ENCODE measurements at regions not wholly inside any gene's neighbourhood (a gene's known extent, or its start where the extent isn't known, plus 50 kb on each side); places are given as distances from the start of the nearest gene placed in this dataset.

DNA sequence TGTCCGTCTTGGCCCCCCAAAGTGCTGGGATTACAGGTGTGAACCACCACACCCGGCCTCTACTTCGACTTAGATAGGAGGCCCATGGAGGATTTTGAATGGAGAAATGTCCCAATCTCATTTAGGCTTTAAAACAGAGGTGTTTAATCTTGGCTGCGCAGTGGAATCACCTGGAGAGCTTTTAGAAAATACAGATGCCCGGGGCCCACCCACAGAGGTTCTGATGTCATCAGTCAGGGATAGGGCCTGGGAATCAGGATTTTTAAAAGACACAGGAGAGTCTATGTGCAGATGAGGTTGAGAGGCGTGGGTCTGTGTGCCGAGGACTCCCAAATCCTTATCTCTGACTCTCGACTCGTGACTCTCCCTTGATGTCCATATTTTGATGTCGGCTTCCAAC is 124.0 kb upstream of the BOD1 start:
- no peak for DNase-seq (ENCODE audit: extremely low read depth in 1 of 2, low read depth in 1 of 2)

- DNase-seq (ENCODE audit: extremely low read depth in 1 of 2, low read depth in 1 of 2), result no peak
Observed at GRCh38 chr5:173741087-173741486, 124.6 kb upstream of the BOD1 start.

DNA sequence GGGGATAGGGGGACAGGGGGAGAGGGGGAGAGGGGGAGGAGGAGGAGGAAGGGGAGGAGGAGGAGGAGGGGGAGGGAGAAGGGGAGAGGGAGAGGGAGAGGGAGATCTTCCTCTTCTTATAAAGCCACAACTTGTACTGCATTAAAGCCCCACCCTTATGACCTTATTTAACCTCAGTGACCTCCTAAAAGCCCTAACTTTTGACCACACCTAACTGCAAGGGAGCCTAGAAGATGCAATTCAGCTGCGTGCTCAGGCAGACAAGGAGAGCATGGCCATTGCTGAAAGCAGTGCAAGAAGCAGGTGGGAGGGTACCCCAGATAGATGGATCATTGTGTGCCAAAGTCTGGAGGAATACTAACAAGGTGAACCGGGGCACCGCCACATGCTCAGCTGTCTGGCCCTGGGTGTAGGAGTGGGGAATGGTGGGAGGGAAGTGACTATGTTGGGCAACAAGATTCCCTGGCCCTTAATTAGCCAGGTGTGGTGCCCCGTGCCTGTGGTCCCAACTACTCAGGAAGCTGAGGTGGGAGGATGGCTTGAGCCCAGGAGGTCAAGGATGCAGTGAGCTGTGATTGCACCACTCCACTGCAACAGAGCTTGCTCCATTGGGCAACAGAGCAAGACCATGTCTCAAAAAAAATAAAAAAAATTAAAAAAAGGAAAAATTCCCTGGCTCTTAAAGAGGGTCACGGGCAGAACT is 125.4 kb upstream of the BOD1 start:
- DNase-seq (ENCODE audit: extremely low read depth in 1 of 2, low read depth in 1 of 2), result no peak

DNA sequence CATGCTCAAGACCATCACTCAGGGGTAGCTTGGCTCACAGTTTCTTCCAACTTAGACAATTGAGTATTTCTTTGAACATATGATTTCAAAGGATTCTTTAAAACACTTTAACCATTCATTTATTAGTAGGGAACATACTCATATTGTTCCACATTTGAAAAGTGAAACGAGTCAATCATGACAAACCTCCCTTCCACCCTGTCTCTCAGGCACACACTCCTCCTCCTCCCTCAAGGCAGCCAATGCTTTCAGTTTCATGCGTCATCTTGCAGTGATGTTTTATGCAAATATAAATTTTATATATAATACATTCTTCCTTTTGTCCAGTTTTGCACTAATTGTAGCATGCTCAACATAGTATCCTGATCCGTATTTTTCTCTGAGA is 126.0 kb upstream of the BOD1 start:
- peak in 1 of 2 donors; percentile 2 for DNase-seq (ENCODE audit: extremely low read depth in 1 of 2, low read depth in 1 of 2)

DNA sequence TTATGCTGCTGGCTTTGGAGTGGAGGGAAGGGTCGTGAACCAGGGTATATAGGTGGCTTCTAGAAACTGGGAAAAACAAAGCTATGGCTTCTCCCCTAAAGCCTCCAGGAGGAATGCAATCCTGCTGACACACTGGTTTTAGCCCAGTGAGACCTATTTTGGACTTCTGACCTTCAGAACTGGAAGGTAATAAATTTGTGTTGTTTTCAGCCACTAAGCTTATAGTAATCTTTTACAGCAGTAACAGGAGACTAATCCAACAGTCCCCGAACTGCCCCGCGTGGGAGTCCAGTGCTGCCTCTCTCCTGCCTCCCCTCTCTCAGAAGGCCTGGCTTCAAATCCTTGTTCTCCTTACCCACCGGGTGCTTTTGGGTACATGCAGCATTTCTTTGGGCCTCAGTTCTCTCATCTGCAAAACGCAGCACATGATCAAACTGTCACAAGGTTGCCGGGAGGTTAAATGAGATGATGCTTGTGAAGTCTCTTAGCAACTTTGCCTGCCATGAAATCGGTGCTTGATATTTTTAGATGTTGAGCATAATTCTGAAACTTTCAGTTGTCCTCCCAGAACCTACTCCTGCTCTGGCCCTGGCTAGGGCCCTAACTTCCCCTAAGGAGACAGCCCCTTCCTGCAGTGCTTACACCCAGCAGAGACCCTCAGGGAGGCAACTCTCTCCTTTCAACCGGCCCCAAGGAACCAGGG is 127.3 kb upstream of the BOD1 start:
- DNase-seq (ENCODE audit: extremely low read depth in 1 of 2, low read depth in 1 of 2), result no peak

DNA sequence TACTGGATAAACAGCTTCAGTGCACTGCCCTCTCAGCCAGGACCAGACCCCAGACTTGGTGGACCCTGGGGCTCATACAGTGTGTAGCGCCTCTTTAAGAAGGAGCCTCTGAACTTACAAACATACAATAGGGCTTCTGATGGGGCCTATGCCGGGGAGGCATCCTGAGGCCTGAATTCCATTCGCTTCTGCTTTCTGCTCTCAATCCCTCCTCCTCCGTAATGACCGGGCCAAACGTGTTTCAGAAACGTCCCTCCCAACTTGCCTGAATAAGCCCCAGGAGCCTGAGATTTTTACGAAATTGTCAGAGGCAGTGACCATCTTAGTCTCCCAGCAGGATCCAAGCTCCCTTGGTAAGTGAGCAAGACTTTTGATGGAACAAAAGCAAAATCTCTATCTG is 128.1 kb upstream of the BOD1 start:
- no peak for DNase-seq (ENCODE audit: extremely low read depth in 1 of 2, low read depth in 1 of 2)

DNA sequence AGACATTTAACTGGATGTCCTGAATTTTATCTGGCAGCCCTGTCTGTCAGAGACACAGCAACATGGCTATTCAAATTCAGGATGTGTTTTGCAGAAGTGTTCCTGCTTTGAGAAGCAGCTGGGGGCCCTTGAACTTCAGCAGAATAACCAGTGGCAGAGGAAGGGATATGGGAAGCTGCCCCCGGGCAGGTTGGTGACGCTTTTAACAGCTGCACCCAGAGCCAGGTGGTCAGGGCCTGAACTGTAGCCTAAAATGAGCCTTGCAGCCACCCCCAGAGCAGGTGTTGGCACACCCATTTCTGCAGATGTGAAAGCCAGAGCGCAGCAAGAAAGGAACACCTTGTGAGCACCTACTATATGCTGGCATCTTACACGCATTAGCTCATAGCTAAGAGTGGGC is 128.7 kb upstream of the BOD1 start:
- no peak for DNase-seq (ENCODE audit: extremely low read depth in 1 of 2, low read depth in 1 of 2)

DNA sequence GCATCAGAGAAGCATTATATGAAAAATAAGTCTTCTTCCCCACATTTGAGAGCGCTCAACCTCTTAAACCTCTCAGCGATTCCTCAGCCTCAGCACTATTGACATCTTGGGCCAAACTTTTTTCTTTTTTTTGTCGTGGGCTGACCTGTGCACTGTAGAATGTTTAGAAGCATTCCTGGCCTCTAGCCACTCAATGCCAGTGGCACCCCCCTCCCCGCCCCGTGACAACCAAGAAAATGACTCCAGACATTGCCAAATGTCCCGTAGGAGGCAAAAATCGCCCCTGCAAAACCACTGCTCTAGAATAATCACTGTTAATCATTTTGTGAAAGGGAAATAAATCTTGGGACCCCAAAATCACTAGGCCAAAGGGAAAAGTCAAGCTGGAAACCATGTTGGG is 129.1 kb upstream of the BOD1 start:
- no peak for DNase-seq (ENCODE audit: extremely low read depth in 1 of 2, low read depth in 1 of 2)

GRCh38 chr5:173746047-173746646 is 129.7 kb upstream of the BOD1 start:
- DNase-seq (ENCODE audit: extremely low read depth in 1 of 2, low read depth in 1 of 2), result no peak

DNA sequence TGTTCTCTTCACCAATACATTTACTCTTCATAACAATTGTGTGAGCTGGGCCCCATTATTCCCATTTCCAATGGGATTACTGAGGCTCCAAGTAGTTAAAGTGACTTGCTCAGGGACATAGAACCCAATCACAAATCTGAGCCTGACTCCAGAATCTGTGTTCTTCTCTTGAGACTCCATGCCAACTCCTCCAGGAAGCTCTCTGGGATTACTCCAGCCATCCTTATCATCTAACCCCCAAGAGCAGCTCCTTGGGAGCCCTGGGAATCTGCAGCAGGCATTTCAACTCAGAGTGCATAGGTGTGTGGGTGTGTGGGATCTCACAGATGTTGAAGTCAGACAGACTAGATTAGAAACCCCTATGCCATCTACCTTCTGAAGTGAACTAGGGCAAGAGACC is 131.4 kb upstream of the BOD1 start:
- DNase-seq (ENCODE audit: extremely low read depth in 1 of 2, low read depth in 1 of 2), result no peak

DNA sequence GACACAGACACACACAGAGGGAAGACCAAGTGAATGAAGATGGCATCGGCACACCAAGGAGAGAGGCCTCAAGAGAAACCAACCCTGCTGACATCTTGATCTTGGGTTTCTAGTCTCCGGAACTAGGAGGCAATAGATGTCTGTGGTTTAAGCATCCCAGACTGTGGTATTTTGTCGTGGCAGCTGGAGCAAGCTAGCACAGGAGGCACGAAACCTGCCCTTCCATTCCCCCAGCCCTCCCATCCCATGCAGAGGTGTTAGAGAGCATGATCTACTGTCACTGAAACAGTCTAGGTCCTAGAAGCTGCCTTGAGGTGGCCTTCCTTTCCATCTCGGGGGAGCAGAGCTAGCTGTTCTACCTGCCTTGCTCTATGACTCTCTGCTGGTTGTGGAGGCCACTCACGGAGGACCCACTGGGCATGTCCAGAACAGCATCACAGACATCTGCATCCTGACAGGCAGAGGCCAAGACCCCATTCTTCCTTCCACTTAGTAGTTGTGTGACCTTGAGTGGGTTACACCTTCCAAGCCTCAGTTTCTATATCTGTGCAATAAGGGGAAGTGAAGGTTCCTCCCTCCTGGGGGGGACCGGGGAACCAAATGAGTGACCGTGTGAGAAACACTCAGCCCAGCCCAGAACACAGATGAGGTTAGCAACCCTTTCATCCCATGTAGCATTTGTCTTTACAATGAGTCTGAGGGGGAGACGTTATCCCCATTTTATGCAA is 134.3 kb upstream of the BOD1 start:
- DNase-seq (ENCODE audit: extremely low read depth in 1 of 2, low read depth in 1 of 2), result no peak

GRCh38 chr5:173751266-173751600 is 134.8 kb upstream of the BOD1 start:
- no peak for DNase-seq (ENCODE audit: extremely low read depth in 1 of 2, low read depth in 1 of 2)

GRCh38 chr5:173752653-173753052 is 135.5 kb upstream of the CPEB4 start:
- no peak for DNase-seq (ENCODE audit: extremely low read depth in 1 of 2, low read depth in 1 of 2)

- no peak for DNase-seq (ENCODE audit: extremely low read depth in 1 of 2, low read depth in 1 of 2)
Observed at GRCh38 chr5:173753307-173754168, 134.6 kb upstream of the CPEB4 start.

- DNase-seq (ENCODE audit: extremely low read depth in 1 of 2, low read depth in 1 of 2), result no peak
Observed at GRCh38 chr5:173755319-173755718, 132.8 kb upstream of the CPEB4 start.

GRCh38 chr5:173757403-173758209 is 130.5 kb upstream of the CPEB4 start:
- DNase-seq (ENCODE audit: extremely low read depth in 1 of 2, low read depth in 1 of 2), result no peak

- no peak for DNase-seq (ENCODE audit: extremely low read depth in 1 of 2, low read depth in 1 of 2)
Observed at GRCh38 chr5:173758676-173759075, 129.5 kb upstream of the CPEB4 start.

DNA sequence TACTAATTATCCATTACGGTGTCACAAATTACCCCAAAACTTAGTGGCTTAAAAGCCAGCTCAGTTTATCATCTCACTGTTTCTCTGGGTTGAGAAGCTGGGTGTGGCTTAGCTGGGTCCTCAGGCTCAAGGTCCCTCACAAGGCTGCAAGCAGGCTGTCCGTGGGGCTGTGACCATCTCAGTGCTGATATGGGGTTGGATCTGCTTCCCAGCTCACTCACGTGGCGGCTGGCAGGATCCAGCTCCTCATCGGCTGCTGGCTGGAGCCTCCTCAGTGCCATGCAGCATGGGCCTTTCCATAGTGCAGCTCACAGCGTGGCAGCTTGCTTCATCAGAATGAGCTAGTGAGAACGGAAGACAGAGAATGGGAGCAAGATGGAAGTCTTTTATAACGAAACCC is 128.5 kb upstream of the CPEB4 start:
- DNase-seq (ENCODE audit: extremely low read depth in 1 of 2, low read depth in 1 of 2), result no peak

- DNase-seq (ENCODE audit: extremely low read depth in 1 of 2, low read depth in 1 of 2), result no peak
Observed at GRCh38 chr5:173760461-173761177, 127.5 kb upstream of the CPEB4 start.

- no peak for DNase-seq (ENCODE audit: extremely low read depth in 1 of 2, low read depth in 1 of 2)
Observed at GRCh38 chr5:173761178-173761513, 127.0 kb upstream of the CPEB4 start.

All from stimulated activated CD8-positive, alpha-beta memory T cell treated with anti-CD3 and anti-CD28 coated beads, Interleukin-7, amount 100 ng/mL, for 48 hours (primary cell).